ENCODE measurements at regions not wholly inside any gene's neighbourhood (a gene's known extent, or its start where the extent isn't known, plus 50 kb on each side); places are given as distances from the start of the nearest gene placed in this dataset.

GRCh38 chr7:79952399-79952798 is 182.2 kb upstream of the GNAI1 start:
- TF ChIP-seq CTCF (IDR thresholded peaks at IDR 0.05; ENCODE audit: low read depth, low read length): no peak
- no peak overlapping the region for H3K4me3 ChIP-seq (ENCODE audit: low read depth, low read length)

DNA sequence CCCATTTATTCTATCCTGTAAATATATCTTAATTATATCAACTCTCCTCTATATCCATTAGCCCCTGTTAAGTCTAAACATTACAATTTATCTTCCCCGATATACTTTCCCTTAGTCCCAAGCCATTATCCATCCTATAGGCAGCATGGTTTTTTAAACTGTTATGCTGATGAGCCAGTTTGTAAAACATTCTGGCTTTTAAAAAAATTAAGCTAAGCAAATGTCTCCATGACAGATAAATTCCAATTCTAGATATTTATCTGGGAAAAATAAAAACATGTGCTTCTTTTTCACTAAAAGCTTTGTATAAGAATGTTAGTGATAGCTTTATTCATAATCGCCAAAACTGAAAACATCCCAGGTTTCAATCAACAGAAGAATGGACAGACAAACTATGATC is 183.2 kb upstream of the GNAI1 start:
- H3K4me3 ChIP-seq (ENCODE audit: low read depth, low read length): no peak overlapping the region
- TF ChIP-seq CTCF (IDR thresholded peaks at IDR 0.05; ENCODE audit: low read depth, low read length): no peak

- no peak for TF ChIP-seq CTCF (IDR thresholded peaks at IDR 0.05; ENCODE audit: low read depth, low read length)
- H3K4me3 ChIP-seq (ENCODE audit: low read depth, low read length): no peak overlapping the region
Observed at GRCh38 chr7:79949778-79950177, 184.9 kb upstream of the GNAI1 start.

- no peak overlapping the region for H3K4me3 ChIP-seq (ENCODE audit: low read depth, low read length)
- TF ChIP-seq CTCF (IDR thresholded peaks at IDR 0.05; ENCODE audit: low read depth, low read length): no peak
Observed at GRCh38 chr7:79936281-79936983, 198.2 kb upstream of the GNAI1 start.

DNA sequence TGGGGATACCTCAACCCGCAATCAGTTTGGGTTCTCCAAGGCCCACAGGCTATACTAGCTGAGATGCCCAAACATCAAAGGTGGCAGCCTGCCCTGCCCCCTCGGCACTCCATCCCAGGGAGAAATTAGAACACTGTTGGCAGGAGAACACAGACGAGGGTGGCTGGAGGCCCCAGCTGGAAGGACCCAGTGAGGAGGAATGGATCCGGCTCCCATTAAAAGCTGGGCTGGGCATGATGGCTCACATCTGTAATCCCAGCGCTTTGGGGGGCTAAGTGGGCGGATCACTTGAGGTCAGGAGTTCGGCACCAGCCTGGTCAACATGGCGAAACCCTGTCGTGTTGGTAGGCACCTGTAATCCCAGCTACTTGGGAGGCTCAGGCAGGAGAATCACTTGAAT is 199.9 kb upstream of the GNAI1 start:
- no peak overlapping the region for H3K4me3 ChIP-seq (ENCODE audit: low read depth, low read length)
- no peak for TF ChIP-seq CTCF (IDR thresholded peaks at IDR 0.05; ENCODE audit: low read depth, low read length)

DNA sequence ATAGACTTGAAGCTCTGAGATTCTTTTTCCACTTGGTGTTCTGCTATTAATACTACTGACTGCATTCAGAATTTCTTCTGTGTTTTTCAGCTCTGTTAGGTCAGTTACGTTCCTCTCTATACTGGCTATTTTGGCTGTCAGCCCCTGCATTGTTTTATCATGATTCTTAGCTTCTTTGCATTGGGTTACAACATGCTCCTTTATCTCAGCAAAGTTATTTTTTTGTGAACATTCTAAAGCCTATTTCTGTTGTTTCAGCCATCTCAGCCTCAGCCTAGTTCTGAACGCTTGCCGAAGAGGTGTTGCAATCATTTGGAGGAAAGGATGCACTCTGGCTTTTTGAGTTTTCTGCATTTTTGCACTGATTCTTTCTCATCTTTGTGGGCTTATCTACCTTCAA is 201.5 kb upstream of the GNAI1 start:
- H3K4me3 ChIP-seq (ENCODE audit: low read depth, low read length): no peak overlapping the region
- no peak for TF ChIP-seq CTCF (IDR thresholded peaks at IDR 0.05; ENCODE audit: low read depth, low read length)

- no peak overlapping the region for H3K4me3 ChIP-seq (ENCODE audit: low read depth, low read length)
- TF ChIP-seq CTCF (IDR thresholded peaks at IDR 0.05; ENCODE audit: low read depth, low read length): no peak
Observed at GRCh38 chr7:79930604-79931003, 204.0 kb upstream of the GNAI1 start.

Data from WI38 (cell line).